ENCODE measurements at regions not wholly inside any gene's neighbourhood (a gene's known extent, or its start where the extent isn't known, plus 50 kb on each side); places are given as distances from the start of the nearest gene placed in this dataset.

DNA sequence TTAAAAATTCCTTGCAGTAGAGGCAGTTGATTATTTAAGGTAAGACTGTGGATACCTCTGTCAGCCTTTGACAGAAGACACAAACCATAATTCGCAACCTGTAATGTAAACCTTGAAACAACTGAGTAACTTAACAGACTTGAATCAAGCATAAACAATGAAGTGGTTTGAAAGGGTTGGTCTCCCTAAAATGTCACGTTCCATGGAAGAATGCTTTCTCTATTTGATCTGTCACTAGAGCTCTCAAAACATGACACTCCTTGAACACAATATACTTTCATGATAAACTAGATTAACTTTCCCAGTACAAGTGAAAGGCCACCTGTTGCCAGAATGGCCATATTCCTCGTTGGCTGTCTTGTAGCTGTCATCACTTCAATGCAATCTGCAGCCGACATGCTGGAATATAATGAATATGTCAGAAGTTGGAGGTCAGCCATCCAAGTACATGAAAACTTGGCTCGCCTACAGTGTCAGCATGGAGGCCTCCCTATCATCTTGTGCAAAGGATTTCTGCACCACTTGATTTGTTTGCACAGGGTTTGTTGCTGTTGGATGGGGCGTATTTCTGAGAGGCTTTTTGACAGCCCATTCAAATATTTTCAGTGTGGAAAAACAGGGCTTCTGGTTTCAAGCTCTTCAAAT, 228.0 kb downstream of the TLE4 start:
- ATAC-seq (replicated peaks; ENCODE audit: extremely low read depth, poor library complexity, severe bottlenecking) (no peak), DNase-seq (ENCODE audit: low spot score in 2 of 2) (no peak)
- Mint-ChIP-seq H3K27ac (ENCODE audit: low read depth) (no peak overlapping the region), H3K9me3 (no peaks in the 10 kb centered on the region), H3K27me3 (no peaks in the 10 kb centered on the region), H3K36me3 (ENCODE audit: insufficient read depth) (no peaks in the 10 kb centered on the region), H3K4me1 (no peaks in the 10 kb centered on the region), H3K4me3 (no peak overlapping the region)

DNA sequence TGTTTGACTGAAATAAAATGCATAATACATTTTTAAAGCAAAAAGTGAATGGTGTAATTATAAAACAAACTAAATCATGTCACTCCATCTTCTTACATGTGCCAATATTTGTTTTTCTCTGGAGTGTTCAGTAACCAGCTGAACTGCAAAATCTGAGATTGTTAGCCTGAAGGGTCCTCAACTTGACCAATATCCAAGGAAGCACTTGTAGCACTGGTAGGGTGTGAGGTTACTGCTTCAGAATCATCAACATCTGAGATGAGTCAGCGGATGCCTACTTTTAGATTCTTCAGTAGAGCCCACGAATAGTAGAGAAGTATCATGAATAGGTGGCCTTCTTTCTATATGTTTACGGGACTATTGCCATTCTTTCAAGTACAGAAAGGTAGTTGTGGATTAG, 226.7 kb downstream of the TLE4 start:
- Mint-ChIP-seq H3K27ac (ENCODE audit: low read depth) (no peak overlapping the region), H3K36me3 (ENCODE audit: insufficient read depth) (no peaks in the 10 kb centered on the region), H3K4me3 (no peak overlapping the region), H3K4me1 (no peaks in the 10 kb centered on the region), H3K9me3 (no peaks in the 10 kb centered on the region), H3K27me3 (no peaks in the 10 kb centered on the region)
- DNase-seq (ENCODE audit: low spot score in 2 of 2) (no peak), ATAC-seq (replicated peaks; ENCODE audit: extremely low read depth, poor library complexity, severe bottlenecking) (no peak)

DNA sequence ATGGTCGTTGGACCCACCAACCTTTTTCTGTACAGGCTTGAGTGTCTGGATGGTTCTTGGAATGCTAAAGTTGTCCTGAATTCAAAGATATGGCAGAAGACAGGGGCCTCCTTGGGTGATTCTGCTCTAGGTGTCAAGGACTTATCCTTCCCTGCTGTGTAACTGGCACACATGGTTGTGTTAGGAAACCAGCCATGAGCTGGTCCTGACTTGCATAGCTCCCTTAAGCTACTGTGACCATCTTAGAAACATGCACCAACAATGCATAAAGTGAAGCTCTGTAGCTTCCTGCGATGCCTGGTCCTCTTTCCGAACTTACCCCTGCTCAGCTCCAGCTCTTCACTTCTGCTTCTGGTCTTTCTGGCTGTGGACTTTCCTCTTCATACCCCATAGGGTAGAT, 224.6 kb downstream of the TLE4 start:
- DNase-seq (ENCODE audit: low spot score in 2 of 2) (no peak), ATAC-seq (replicated peaks; ENCODE audit: extremely low read depth, poor library complexity, severe bottlenecking) (no peak)
- no peak overlapping the region for H3K27ac Mint-ChIP-seq (ENCODE audit: low read depth)
- H3K4me3 Mint-ChIP-seq, result no peak overlapping the region
- H3K4me1 Mint-ChIP-seq, result no peaks in the 10 kb centered on the region
- no peaks in the 10 kb centered on the region for H3K27me3 Mint-ChIP-seq
- no peaks in the 10 kb centered on the region for H3K9me3 Mint-ChIP-seq
- no peaks in the 10 kb centered on the region for H3K36me3 Mint-ChIP-seq (ENCODE audit: insufficient read depth)

DNA sequence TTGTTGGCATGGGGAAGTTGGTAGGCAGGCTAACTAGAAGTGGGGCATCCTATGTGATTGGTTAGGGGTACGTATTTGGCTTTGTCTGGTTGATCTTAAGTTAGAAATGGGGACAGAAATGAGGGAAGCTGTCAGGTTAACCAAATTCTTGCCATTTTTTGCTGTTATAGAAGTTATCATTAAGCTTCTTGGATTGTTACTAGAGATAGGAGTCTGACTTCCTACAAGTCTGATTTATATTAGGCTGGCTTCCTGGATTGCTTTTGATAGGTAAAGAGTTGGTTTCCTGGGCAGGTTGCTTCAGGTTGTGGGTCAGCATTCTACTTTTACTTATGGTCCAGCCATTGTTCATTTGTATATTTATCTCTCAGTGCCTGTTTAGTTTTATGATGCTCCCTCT, 216.9 kb downstream of the TLE4 start:
- no peaks in the 10 kb centered on the region for H3K27me3 Mint-ChIP-seq
- H3K27ac Mint-ChIP-seq (ENCODE audit: low read depth), result no peak overlapping the region
- ATAC-seq (replicated peaks; ENCODE audit: extremely low read depth, poor library complexity, severe bottlenecking) (no peak), DNase-seq (ENCODE audit: low spot score in 2 of 2) (no peak)
- no peaks in the 10 kb centered on the region for H3K36me3 Mint-ChIP-seq (ENCODE audit: insufficient read depth)
- peaks cover 6% of the 10 kb centered on the region for H3K9me3 Mint-ChIP-seq
- H3K4me3 Mint-ChIP-seq, result no peak overlapping the region
- H3K4me1 Mint-ChIP-seq, result no peaks in the 10 kb centered on the region

DNA sequence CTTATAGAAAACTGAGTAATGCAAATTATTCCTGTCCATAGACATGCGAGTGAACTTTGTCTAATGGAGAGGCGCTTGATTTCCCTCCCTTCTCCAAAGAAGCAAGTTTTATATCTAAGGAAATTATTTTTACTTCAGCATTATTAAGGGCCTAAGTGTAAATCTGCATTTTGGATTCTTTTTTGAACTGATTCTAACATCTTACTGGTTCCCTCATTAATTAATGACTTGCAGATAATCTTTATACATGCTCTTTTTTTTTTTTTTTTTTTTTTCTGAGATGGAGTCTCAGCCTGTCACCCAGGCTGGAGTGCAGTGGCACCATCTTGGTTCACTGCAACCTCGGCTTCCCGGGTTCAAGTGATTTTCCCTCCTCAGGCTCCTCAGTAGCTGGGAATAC, 209.5 kb downstream of the TLE4 start:
- Mint-ChIP-seq H3K4me1 (no peaks in the 10 kb centered on the region), H3K27me3 (no peaks in the 10 kb centered on the region), H3K4me3 (no peak overlapping the region), H3K27ac (ENCODE audit: low read depth) (no peak overlapping the region), H3K36me3 (ENCODE audit: insufficient read depth) (no peaks in the 10 kb centered on the region), H3K9me3 (no peaks in the 10 kb centered on the region)
- DNase-seq (ENCODE audit: low spot score in 2 of 2) (no peak), ATAC-seq (replicated peaks; ENCODE audit: extremely low read depth, poor library complexity, severe bottlenecking) (no peak)

DNA sequence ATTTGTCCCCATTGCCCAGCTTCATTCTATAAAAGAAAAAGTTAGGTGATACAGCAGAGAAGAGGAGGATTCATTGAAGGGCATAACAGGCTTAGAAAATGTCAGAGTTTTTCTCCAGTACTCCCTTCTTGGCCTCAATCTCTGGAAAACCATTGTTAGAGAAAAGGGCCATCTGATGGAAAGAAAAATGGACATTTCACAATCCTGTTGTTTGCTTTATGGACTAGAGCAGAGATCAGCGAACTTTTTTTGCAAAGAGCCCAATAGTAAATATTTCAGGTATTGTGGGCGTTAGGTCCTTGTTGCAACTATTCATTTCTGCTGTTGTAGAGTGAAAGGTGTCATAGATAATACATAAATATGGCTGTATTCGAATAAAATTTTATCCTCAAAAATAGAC, 208.8 kb downstream of the TLE4 start:
- DNase-seq (ENCODE audit: low spot score in 2 of 2), result no peak
- H3K36me3 Mint-ChIP-seq (ENCODE audit: insufficient read depth), result no peaks in the 10 kb centered on the region
- ATAC-seq (replicated peaks; ENCODE audit: extremely low read depth, poor library complexity, severe bottlenecking), result no peak
- H3K27ac Mint-ChIP-seq (ENCODE audit: low read depth), result no peak overlapping the region
- no peak overlapping the region for H3K4me3 Mint-ChIP-seq
- H3K9me3 Mint-ChIP-seq, result no peaks in the 10 kb centered on the region
- H3K27me3 Mint-ChIP-seq, result no peaks in the 10 kb centered on the region
- H3K4me1 Mint-ChIP-seq, result no peaks in the 10 kb centered on the region

DNA sequence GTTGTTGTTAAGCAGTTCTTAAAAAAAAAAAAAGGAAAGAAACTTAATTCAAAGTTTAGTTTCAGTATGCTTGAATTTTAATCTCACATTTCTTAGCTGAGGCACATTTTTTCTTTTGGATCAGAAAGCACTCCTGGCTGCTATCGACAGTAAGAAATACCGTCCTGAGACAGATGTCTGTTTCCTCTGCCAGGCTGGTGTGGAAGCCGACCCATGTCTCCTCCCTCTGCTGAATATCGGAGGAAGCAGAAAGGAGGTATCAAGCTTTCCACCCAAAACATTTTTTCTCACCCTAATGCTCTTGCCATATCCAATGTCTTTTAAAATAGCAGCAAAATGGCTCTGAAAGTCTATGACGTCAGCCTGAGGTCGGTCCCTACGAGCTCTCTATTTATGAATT, 208.1 kb downstream of the TLE4 start:
- Mint-ChIP-seq H3K4me3 (no peak overlapping the region), H3K4me1 (no peaks in the 10 kb centered on the region), H3K27me3 (no peaks in the 10 kb centered on the region)

DNA sequence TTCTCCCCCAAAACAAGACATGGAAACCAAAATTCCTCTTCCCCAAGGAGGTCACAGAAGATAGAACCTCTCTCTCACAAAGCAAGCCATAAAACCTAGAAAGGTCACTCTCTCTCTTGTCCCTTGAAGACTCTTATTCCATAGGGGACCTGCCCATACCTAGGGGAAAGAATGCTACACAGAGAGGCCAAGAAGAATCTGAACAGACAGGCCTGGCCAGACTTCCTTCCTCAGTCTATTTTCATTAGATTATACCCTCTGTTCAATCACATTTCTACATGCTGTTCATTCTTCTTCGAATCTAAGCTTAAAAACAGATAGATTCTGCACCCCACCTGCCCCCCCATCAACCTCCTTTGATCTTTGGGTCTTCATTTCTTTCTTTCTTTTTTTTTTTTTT, 206.8 kb downstream of the TLE4 start:
- ATAC-seq (replicated peaks; ENCODE audit: extremely low read depth, poor library complexity, severe bottlenecking) (no peak), DNase-seq (ENCODE audit: low spot score in 2 of 2) (no peak)
- Mint-ChIP-seq H3K36me3 (ENCODE audit: insufficient read depth) (no peaks in the 10 kb centered on the region), H3K27ac (ENCODE audit: low read depth) (no peak overlapping the region), H3K4me1 (no peaks in the 10 kb centered on the region), H3K9me3 (no peaks in the 10 kb centered on the region), H3K27me3 (no peaks in the 10 kb centered on the region), H3K4me3 (no peak overlapping the region)

More for the DNA sequence above, 208.1 kb downstream of the TLE4 start:
- no peak overlapping the region for H3K27ac Mint-ChIP-seq (ENCODE audit: low read depth)
- no peaks in the 10 kb centered on the region for H3K36me3 Mint-ChIP-seq (ENCODE audit: insufficient read depth)
- ATAC-seq (replicated peaks; ENCODE audit: extremely low read depth, poor library complexity, severe bottlenecking) (no peak), DNase-seq (ENCODE audit: low spot score in 2 of 2) (no peak)
- H3K9me3 Mint-ChIP-seq, result no peaks in the 10 kb centered on the region

DNA sequence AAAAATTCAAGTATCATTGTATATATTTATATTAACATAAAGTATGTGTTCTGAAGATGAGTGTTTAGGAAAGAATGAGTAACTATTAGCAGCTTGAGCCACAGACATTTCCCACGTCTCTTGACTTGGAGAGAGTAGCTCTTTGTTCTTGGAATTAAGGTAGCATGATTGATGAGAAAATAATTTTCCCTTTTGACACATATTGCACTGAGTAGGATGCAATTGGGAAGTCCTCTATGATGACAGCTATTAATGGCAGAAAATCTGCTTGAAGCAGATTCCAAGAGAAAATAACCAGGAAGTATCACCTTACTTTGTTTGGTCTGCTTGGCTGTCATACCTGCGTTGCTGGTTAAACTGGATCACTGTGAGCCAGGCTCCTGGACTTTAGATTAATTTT, 204.8 kb downstream of the TLE4 start:
- DNase-seq (ENCODE audit: low spot score in 2 of 2) (no peak), ATAC-seq (replicated peaks; ENCODE audit: extremely low read depth, poor library complexity, severe bottlenecking) (no peak)
- H3K27ac Mint-ChIP-seq (ENCODE audit: low read depth), result no peak overlapping the region
- H3K36me3 Mint-ChIP-seq (ENCODE audit: insufficient read depth), result no peaks in the 10 kb centered on the region
- no peak overlapping the region for H3K4me3 Mint-ChIP-seq
- no peaks in the 10 kb centered on the region for H3K9me3 Mint-ChIP-seq
- H3K27me3 Mint-ChIP-seq, result no peaks in the 10 kb centered on the region
- no peaks in the 10 kb centered on the region for H3K4me1 Mint-ChIP-seq

All from central memory CD8-positive, alpha-beta T cell (primary cell).